ENCODE measurements at regions not wholly inside any gene's neighbourhood (a gene's known extent, or its start where the extent isn't known, plus 50 kb on each side); places are given as distances from the start of the nearest gene placed in this dataset.

DNA sequence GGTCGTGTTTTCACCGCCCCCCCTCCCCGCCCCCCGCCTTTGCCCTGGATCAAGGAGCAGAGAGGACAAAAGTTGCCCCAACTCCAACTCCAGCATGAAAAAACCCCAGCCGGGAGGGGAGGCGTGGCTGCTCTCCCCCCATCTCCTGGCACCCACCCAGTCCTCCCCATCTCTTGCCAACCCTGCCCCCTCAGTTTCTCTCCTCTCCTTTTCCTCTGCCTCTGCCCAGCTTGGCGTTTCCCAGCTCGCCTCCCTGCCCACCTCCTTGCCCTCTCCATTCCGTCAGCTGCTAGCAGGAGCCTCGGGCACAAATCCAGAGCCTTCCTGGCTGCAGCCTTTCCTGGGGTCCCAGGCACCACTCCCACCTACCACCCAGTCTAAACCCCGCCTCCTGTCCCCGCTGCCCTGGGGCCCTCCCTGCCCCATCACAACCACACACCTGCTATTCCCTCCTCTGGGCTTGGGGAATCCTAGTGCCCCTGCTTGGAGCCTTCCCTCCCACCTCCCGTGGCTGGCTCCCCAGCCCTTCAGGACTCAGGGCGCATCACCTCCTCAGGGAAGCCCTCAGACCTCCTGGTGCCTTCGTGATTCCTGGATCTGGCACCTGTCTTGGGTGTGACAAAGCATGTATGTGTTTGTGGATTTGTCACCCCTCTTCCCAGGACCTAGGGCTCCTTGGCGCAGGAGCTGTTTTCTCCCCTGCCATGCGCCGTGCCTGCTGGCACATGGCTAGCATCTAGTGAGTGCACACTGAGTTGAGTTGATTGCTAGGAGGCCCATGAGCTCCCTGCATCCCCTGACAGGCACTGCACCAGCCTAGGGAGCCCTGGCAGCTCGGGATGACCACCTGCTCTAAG, 209.1 kb downstream of the TFCP2L1 start:
- Histone ChIP-seq H3K4me1 (ENCODE audit: control insufficient read depth, insufficient read depth, low read depth, low read length) (peaks cover 18% of the 10 kb centered on the region), H2BK15ac (ENCODE audit: low read depth, poor library complexity, severe bottlenecking) (no peak overlapping the region), H3K14ac (ENCODE audit: low read length in 2 of 2) (no peak overlapping the region), H2AFZ (ENCODE audit: low read depth, low read length) (no peak overlapping the region), H3K9me3 (ENCODE audit: control insufficient read depth, low read length) (no peaks in the 10 kb centered on the region), H2BK5ac (ENCODE audit: low read depth, low read length, poor library complexity, severe bottlenecking) (no peak overlapping the region), H2AK5ac (ENCODE audit: low read length, severe bottlenecking) (no peak overlapping the region), H2BK12ac (ENCODE audit: low read length in 2 of 2) (no peak overlapping the region), H3K27me3 (ENCODE audit: control insufficient read depth in 1 of 2, insufficient read depth in 1 of 2, low read length in 2 of 2) (peaks cover 30 to 34% of the 10 kb centered on the region in 2 experiments), H3K27ac (ENCODE audit: low read length, poor library complexity, severe bottlenecking) (no peak overlapping the region), H3K23ac (ENCODE audit: low read length in 2 of 2) (no peak overlapping the region), H3K4me2 (ENCODE audit: low read length, poor library complexity, severe bottlenecking) (peak overlapping the region; percentile 59), H3K79me1 (replicated peaks; ENCODE audit: low read length, poor library complexity, severe bottlenecking) (no peaks in the 10 kb centered on the region), H3K4ac (ENCODE audit: low read depth in 1 of 2, low read length in 2 of 2) (no peak overlapping the region), H3K9ac (ENCODE audit: low read length) (peak overlapping the region; percentile 91), H3K36me3 (ENCODE audit: control insufficient read depth in 1 of 2, insufficient read depth in 2 of 2, low read depth in 1 of 2, low read length in 2 of 2) (no peaks in the 10 kb centered on the region), H3K4me3 (ENCODE audit: insufficient read depth in 1 of 2, low read depth in 1 of 2, low read length in 2 of 2) (peak overlapping the region in 1 of 2 experiments; percentile 54), H3K18ac (ENCODE audit: low read depth in 1 of 2, low read length in 2 of 2) (peak overlapping the region in 1 of 2 experiments; percentile 24), H4K91ac (ENCODE audit: low read length) (no peak overlapping the region), H2BK120ac (ENCODE audit: low read depth, low read length) (no peak overlapping the region), H4K8ac (ENCODE audit: low read length) (no peak overlapping the region)
- DNase-seq, result no peak
- WGBS, result 12% methylated on average over 17 of the region's 19 CpGs

DNA sequence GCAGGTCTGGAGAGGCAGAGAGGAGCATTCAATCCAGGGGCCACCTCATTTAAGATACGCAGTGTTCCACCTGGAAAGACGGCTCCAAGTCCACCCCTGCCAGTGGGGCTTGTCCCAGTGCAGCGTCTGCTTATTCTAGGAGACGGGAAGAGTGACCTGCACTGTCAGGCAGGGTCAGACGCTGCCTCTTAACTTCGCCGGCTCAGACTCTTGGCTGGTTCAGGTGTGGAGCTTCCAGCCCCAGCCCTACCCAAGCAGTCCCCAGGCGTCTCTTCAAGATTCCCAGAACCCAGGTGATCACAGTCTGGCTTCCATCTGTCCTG, 208.5 kb downstream of the TFCP2L1 start:
- DNase-seq, result no peak
- no peak overlapping the region for H2BK12ac ChIP-seq (ENCODE audit: low read length in 2 of 2)
- no peaks in the 10 kb centered on the region for H3K9me3 ChIP-seq (ENCODE audit: control insufficient read depth, low read length)
- no peak overlapping the region for H4K8ac ChIP-seq (ENCODE audit: low read length)
- no peak overlapping the region for H2BK5ac ChIP-seq (ENCODE audit: low read depth, low read length, poor library complexity, severe bottlenecking)
- no peak overlapping the region for H3K4me2 ChIP-seq (ENCODE audit: low read length, poor library complexity, severe bottlenecking)
- H2AK5ac ChIP-seq (ENCODE audit: low read length, severe bottlenecking), result no peak overlapping the region
- no peak overlapping the region for H3K4me3 ChIP-seq (ENCODE audit: insufficient read depth in 1 of 2, low read depth in 1 of 2, low read length in 2 of 2)
- H2AFZ ChIP-seq (ENCODE audit: low read depth, low read length), result no peak overlapping the region
- H2BK15ac ChIP-seq (ENCODE audit: low read depth, poor library complexity, severe bottlenecking), result no peak overlapping the region
- H2BK120ac ChIP-seq (ENCODE audit: low read depth, low read length), result no peak overlapping the region
- no peak overlapping the region for H3K18ac ChIP-seq (ENCODE audit: low read depth in 1 of 2, low read length in 2 of 2)
- H3K27ac ChIP-seq (ENCODE audit: low read length, poor library complexity, severe bottlenecking), result no peak overlapping the region
- H3K4ac ChIP-seq (ENCODE audit: low read depth in 1 of 2, low read length in 2 of 2), result no peak overlapping the region
- H3K14ac ChIP-seq (ENCODE audit: low read length in 2 of 2), result no peak overlapping the region
- H3K36me3 ChIP-seq (ENCODE audit: control insufficient read depth in 1 of 2, insufficient read depth in 2 of 2, low read depth in 1 of 2, low read length in 2 of 2), result no peaks in the 10 kb centered on the region
- H3K4me1 ChIP-seq (ENCODE audit: control insufficient read depth, insufficient read depth, low read depth, low read length), result peaks cover 16% of the 10 kb centered on the region
- H3K23ac ChIP-seq (ENCODE audit: low read length in 2 of 2), result no peak overlapping the region
- WGBS, result 36% methylated on average over 8 of the region's 8 CpGs
- no peaks in the 10 kb centered on the region for H3K79me1 ChIP-seq (replicated peaks; ENCODE audit: low read length, poor library complexity, severe bottlenecking)
- no peak overlapping the region for H3K9ac ChIP-seq (ENCODE audit: low read length)
- no peak overlapping the region for H4K91ac ChIP-seq (ENCODE audit: low read length)
- peaks cover 36 to 37% of the 10 kb centered on the region in 2 experiments for H3K27me3 ChIP-seq (ENCODE audit: control insufficient read depth in 1 of 2, insufficient read depth in 1 of 2, low read length in 2 of 2)

DNA sequence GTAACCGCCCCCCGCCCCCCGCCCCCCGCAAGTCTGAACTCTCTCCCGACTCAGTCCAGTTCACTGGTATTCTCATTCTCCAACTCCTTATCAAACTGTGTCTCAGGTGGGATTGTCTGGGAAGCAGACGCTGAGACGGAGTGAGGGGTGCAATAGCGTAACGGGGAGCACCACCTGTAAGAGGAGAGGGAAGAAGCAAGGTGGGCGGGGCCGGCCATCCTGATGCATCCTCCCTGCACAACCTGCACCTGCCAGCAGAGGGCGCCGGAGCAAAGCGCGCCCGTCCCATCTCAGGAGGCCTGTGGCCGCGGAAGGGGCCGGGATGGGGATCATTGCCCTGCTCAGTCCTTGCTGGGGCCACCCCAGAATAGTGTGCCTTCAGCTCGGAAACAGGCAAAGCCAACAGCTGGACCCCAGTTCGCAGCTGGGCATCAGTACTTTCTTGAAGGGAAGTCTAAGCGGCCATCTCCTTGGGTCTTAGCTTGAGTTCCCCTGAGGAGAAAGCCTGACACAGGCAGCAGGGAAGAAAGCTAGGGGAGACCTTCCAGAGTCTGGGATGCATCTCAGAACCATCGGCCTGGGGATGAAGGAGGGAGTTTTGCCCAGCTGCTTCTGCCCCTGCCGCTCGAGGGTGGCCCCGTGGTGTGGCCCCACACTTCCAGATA, 208.0 kb downstream of the TFCP2L1 start:
- Histone ChIP-seq H3K23ac (ENCODE audit: low read length in 2 of 2) (no peak overlapping the region), H2BK12ac (ENCODE audit: low read length in 2 of 2) (no peak overlapping the region), H3K9me3 (ENCODE audit: control insufficient read depth, low read length) (no peaks in the 10 kb centered on the region), H4K91ac (ENCODE audit: low read length) (no peak overlapping the region), H3K14ac (ENCODE audit: low read length in 2 of 2) (no peak overlapping the region), H2BK120ac (ENCODE audit: low read depth, low read length) (no peak overlapping the region), H2AK5ac (ENCODE audit: low read length, severe bottlenecking) (no peak overlapping the region), H3K36me3 (ENCODE audit: control insufficient read depth in 1 of 2, insufficient read depth in 2 of 2, low read depth in 1 of 2, low read length in 2 of 2) (no peaks in the 10 kb centered on the region), H3K4me2 (ENCODE audit: low read length, poor library complexity, severe bottlenecking) (no peak overlapping the region), H3K4me3 (ENCODE audit: insufficient read depth in 1 of 2, low read depth in 1 of 2, low read length in 2 of 2) (no peak overlapping the region), H2BK5ac (ENCODE audit: low read depth, low read length, poor library complexity, severe bottlenecking) (no peak overlapping the region), H3K18ac (ENCODE audit: low read depth in 1 of 2, low read length in 2 of 2) (no peak overlapping the region), H4K8ac (ENCODE audit: low read length) (no peak overlapping the region), H2AFZ (ENCODE audit: low read depth, low read length) (no peak overlapping the region), H3K79me1 (replicated peaks; ENCODE audit: low read length, poor library complexity, severe bottlenecking) (no peaks in the 10 kb centered on the region), H3K27me3 (ENCODE audit: control insufficient read depth in 1 of 2, insufficient read depth in 1 of 2, low read length in 2 of 2) (peaks cover 41 to 42% of the 10 kb centered on the region in 2 experiments), H3K4me1 (ENCODE audit: control insufficient read depth, insufficient read depth, low read depth, low read length) (peaks cover 18% of the 10 kb centered on the region), H3K27ac (ENCODE audit: low read length, poor library complexity, severe bottlenecking) (no peak overlapping the region), H3K9ac (ENCODE audit: low read length) (no peak overlapping the region), H2BK15ac (ENCODE audit: low read depth, poor library complexity, severe bottlenecking) (no peak overlapping the region), H3K4ac (ENCODE audit: low read depth in 1 of 2, low read length in 2 of 2) (no peak overlapping the region)
- DNase-seq, result peak; percentile 64
- WGBS, result 23% methylated on average over 21 of the region's 26 CpGs

DNA sequence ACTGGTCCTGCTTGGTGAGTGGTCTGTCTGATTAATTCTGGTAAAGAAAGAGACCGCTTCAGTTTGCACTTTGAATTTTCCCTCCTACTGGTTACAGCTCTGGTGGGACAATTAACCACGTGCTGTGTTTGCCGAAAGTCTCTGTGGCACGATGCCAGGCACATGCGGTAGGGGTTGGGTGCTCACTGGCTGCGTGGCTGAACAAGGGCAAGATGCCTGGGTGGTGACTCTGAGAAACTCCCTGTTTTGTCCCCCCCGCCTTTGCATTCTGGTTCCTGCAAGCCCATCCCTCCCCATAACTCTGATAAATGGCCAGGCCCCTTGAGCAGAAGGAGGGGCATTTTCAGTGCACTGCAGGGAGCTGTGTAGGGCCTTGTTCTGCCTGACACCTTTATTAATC, 206.1 kb downstream of the TFCP2L1 start:
- H3K23ac ChIP-seq (ENCODE audit: low read length in 2 of 2), result no peak overlapping the region
- H2BK12ac ChIP-seq (ENCODE audit: low read length in 2 of 2), result no peak overlapping the region
- H3K27me3 ChIP-seq (ENCODE audit: control insufficient read depth in 1 of 2, insufficient read depth in 1 of 2, low read length in 2 of 2), result peaks cover 47 to 51% of the 10 kb centered on the region in 2 experiments
- H3K18ac ChIP-seq (ENCODE audit: low read depth in 1 of 2, low read length in 2 of 2), result no peak overlapping the region
- H4K91ac ChIP-seq (ENCODE audit: low read length), result no peak overlapping the region
- H2AFZ ChIP-seq (ENCODE audit: low read depth, low read length), result no peak overlapping the region
- no peak overlapping the region for H4K8ac ChIP-seq (ENCODE audit: low read length)
- no peak overlapping the region for H3K14ac ChIP-seq (ENCODE audit: low read length in 2 of 2)
- H3K4me3 ChIP-seq (ENCODE audit: insufficient read depth in 1 of 2, low read depth in 1 of 2, low read length in 2 of 2), result no peak overlapping the region
- peaks cover 15% of the 10 kb centered on the region for H3K4me1 ChIP-seq (ENCODE audit: control insufficient read depth, insufficient read depth, low read depth, low read length)
- no peak overlapping the region for H2BK15ac ChIP-seq (ENCODE audit: low read depth, poor library complexity, severe bottlenecking)
- H3K36me3 ChIP-seq (ENCODE audit: control insufficient read depth in 1 of 2, insufficient read depth in 2 of 2, low read depth in 1 of 2, low read length in 2 of 2), result no peaks in the 10 kb centered on the region
- H3K27ac ChIP-seq (ENCODE audit: low read length, poor library complexity, severe bottlenecking), result no peak overlapping the region
- no peak overlapping the region for H2AK5ac ChIP-seq (ENCODE audit: low read length, severe bottlenecking)
- H3K4me2 ChIP-seq (ENCODE audit: low read length, poor library complexity, severe bottlenecking), result no peak overlapping the region
- no peak overlapping the region for H3K4ac ChIP-seq (ENCODE audit: low read depth in 1 of 2, low read length in 2 of 2)
- WGBS, result 86% methylated on average over 7 of the region's 7 CpGs
- H2BK120ac ChIP-seq (ENCODE audit: low read depth, low read length), result no peak overlapping the region
- no peak overlapping the region for H3K9ac ChIP-seq (ENCODE audit: low read length)
- H3K9me3 ChIP-seq (ENCODE audit: control insufficient read depth, low read length), result no peaks in the 10 kb centered on the region
- no peaks in the 10 kb centered on the region for H3K79me1 ChIP-seq (replicated peaks; ENCODE audit: low read length, poor library complexity, severe bottlenecking)
- no peak for DNase-seq
- H2BK5ac ChIP-seq (ENCODE audit: low read depth, low read length, poor library complexity, severe bottlenecking), result no peak overlapping the region

Measured in mesenchymal stem cell (in vitro differentiated cells and primary cell).